ENCODE measurements at regions not wholly inside any gene's neighbourhood (a gene's known extent, or its start where the extent isn't known, plus 50 kb on each side); places are given as distances from the start of the nearest gene placed in this dataset.

GRCh38 chr17:70920416-70920815, 751.1 kb downstream of the KCNJ2 start:
- Histone ChIP-seq H2AFZ (ENCODE audit: low read length) (no peak overlapping the region), H3K4me1 (ENCODE audit: insufficient read depth, low read length, severe bottlenecking) (no peaks in the 10 kb centered on the region), H3K9ac (ENCODE audit: low read length) (no peak overlapping the region), H3K4me2 (ENCODE audit: low read length) (no peak overlapping the region), H3K36me3 (ENCODE audit: insufficient read depth, low read length) (no peaks in the 10 kb centered on the region), H3K79me2 (ENCODE audit: insufficient read depth, low read length) (no peaks in the 10 kb centered on the region), H3K27me3 (ENCODE audit: insufficient read depth, low read length) (no peaks in the 10 kb centered on the region), H4K20me1 (ENCODE audit: insufficient read depth, low read length) (no peaks in the 10 kb centered on the region), H3K27ac (ENCODE audit: low read depth, low read length, poor library complexity, severe bottlenecking) (no peak overlapping the region), H3K4me3 (ENCODE audit: low read depth, low read length, poor library complexity, severe bottlenecking) (no peak overlapping the region), H3K9me3 (ENCODE audit: low read length) (no peaks in the 10 kb centered on the region), H3K9me2 (ENCODE audit: low read depth, low read length) (no peaks in the 10 kb centered on the region), H3F3A (ENCODE audit: insufficient read depth, low read length) (no peaks in the 10 kb centered on the region)
- no peak for TF ChIP-seq EZH2 (IDR thresholded peaks at IDR 0.05; ENCODE audit: borderline replicate concordance, low read length)
- TF ChIP-seq CTCF (IDR thresholded peaks at IDR 0.05; ENCODE audit: low read length): no peak

GRCh38 chr17:70922268-70922667, 752.9 kb downstream of the KCNJ2 start:
- no peak for TF ChIP-seq CTCF (IDR thresholded peaks at IDR 0.05; ENCODE audit: low read length)
- TF ChIP-seq EZH2 (IDR thresholded peaks at IDR 0.05; ENCODE audit: borderline replicate concordance, low read length): no peak
- H3K4me2 ChIP-seq (ENCODE audit: low read length): no peak overlapping the region
- no peaks in the 10 kb centered on the region for H3K9me3 ChIP-seq (ENCODE audit: low read length)
- H4K20me1 ChIP-seq (ENCODE audit: insufficient read depth, low read length): no peaks in the 10 kb centered on the region; the same call in 1 of the 2 replicates
- no peaks in the 10 kb centered on the region for H3K79me2 ChIP-seq (ENCODE audit: insufficient read depth, low read length)
- no peaks in the 10 kb centered on the region for H3K9me2 ChIP-seq (ENCODE audit: low read depth, low read length)
- H3K4me1 ChIP-seq (ENCODE audit: insufficient read depth, low read length, severe bottlenecking): no peaks in the 10 kb centered on the region
- no peak overlapping the region for H3K9ac ChIP-seq (ENCODE audit: low read length)
- no peak overlapping the region for H2AFZ ChIP-seq (ENCODE audit: low read length)
- H3K27me3 ChIP-seq (ENCODE audit: insufficient read depth, low read length): no peaks in the 10 kb centered on the region
- no peak overlapping the region for H3K4me3 ChIP-seq (ENCODE audit: low read depth, low read length, poor library complexity, severe bottlenecking)
- H3F3A ChIP-seq (ENCODE audit: insufficient read depth, low read length): no peaks in the 10 kb centered on the region
- H3K27ac ChIP-seq (ENCODE audit: low read depth, low read length, poor library complexity, severe bottlenecking): no peak overlapping the region
- H3K36me3 ChIP-seq (ENCODE audit: insufficient read depth, low read length): no peaks in the 10 kb centered on the region

- no peak overlapping the region for H3K9ac ChIP-seq (ENCODE audit: low read length)
- H3K9me2 ChIP-seq (ENCODE audit: low read depth, low read length): no peaks in the 10 kb centered on the region
- no peak overlapping the region for H3K4me2 ChIP-seq (ENCODE audit: low read length)
- no peaks in the 10 kb centered on the region for H3K36me3 ChIP-seq (ENCODE audit: insufficient read depth, low read length)
- H3K79me2 ChIP-seq (ENCODE audit: insufficient read depth, low read length): no peaks in the 10 kb centered on the region
- no peaks in the 10 kb centered on the region for H3K9me3 ChIP-seq (ENCODE audit: low read length)
- TF ChIP-seq EZH2 (IDR thresholded peaks at IDR 0.05; ENCODE audit: borderline replicate concordance, low read length) (no peak), CTCF (IDR thresholded peaks at IDR 0.05; ENCODE audit: low read length) (no peak)
- no peaks in the 10 kb centered on the region for H3F3A ChIP-seq (ENCODE audit: insufficient read depth, low read length)
- no peak overlapping the region for H3K4me3 ChIP-seq (ENCODE audit: low read depth, low read length, poor library complexity, severe bottlenecking)
- no peaks in the 10 kb centered on the region for H3K4me1 ChIP-seq (ENCODE audit: insufficient read depth, low read length, severe bottlenecking)
- H2AFZ ChIP-seq (ENCODE audit: low read length): no peak overlapping the region
- H4K20me1 ChIP-seq (ENCODE audit: insufficient read depth, low read length): no peaks in the 10 kb centered on the region; the same call in 1 of the 2 replicates
- H3K27ac ChIP-seq (ENCODE audit: low read depth, low read length, poor library complexity, severe bottlenecking): no peak overlapping the region
- H3K27me3 ChIP-seq (ENCODE audit: insufficient read depth, low read length): no peaks in the 10 kb centered on the region
These were observed 755.4 kb downstream of the KCNJ2 start for GRCh38 chr17:70924776-70925175.

Data from OCI-LY1 (cell line).